ENCODE measurements at regions not wholly inside any gene's neighbourhood (a gene's known extent, or its start where the extent isn't known, plus 50 kb on each side); places are given as distances from the start of the nearest gene placed in this dataset.

DNA sequence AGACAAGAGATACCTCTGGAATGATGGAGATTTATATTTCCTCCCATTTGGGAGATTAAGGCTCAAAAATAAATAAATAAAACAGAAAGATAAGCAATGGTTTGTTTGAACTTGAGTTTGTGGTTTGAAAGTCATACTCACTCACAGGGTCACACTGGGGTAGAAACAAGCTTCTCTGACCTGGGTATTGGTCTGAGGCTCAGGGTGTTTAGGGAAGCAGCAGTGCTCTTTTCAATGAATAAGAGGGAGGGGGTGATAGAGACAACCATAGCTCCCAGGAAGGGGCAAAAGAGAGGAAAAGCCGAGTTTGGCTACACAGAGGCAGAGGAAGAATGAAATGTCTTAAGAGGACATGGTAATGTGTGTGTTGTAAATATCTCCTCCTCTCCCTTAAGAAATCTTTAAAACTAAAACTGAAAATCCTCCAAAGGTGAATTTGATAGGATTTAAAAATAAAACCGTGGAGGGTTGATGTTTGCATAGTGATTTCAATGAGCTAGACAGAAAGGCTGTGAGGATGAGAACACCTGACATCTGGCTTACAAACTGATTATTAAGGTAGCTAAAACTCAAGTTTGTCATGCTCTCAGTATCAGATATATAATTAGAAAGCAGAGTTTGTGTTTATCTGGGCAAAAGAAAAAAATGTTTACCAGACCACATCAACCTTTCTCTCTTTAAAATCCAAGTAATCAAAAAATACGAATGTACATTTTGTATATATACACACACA, 159.9 kb upstream of the TMEFF2 start:
- TF ChIP-seq, protein P1, sequence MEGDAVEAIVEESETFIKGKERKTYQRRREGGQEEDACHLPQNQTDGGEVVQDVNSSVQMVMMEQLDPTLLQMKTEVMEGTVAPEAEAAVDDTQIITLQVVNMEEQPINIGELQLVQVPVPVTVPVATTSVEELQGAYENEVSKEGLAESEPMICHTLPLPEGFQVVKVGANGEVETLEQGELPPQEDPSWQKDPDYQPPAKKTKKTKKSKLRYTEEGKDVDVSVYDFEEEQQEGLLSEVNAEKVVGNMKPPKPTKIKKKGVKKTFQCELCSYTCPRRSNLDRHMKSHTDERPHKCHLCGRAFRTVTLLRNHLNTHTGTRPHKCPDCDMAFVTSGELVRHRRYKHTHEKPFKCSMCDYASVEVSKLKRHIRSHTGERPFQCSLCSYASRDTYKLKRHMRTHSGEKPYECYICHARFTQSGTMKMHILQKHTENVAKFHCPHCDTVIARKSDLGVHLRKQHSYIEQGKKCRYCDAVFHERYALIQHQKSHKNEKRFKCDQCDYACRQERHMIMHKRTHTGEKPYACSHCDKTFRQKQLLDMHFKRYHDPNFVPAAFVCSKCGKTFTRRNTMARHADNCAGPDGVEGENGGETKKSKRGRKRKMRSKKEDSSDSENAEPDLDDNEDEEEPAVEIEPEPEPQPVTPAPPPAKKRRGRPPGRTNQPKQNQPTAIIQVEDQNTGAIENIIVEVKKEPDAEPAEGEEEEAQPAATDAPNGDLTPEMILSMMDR (IDR thresholded peaks at IDR 0.05 in 4 of 5, conservative IDR thresholded peaks at IDR 0.05 in 1 of 5), result no peak
- no peak for TF ChIP-seq POLR2A (IDR thresholded peaks at IDR 0.05)
